Activated CD4-positive, CD25-positive, alpha-beta regulatory T cell treated with anti-CD3 and anti-CD28 coated beads, Interleukin-2, amount 50 U/mL, for 72 hours (primary cell): ENCODE measurements at regions not wholly inside any gene's neighbourhood (a gene's known extent, or its start where the extent isn't known, plus 50 kb on each side); places are given as distances from the start of the nearest gene placed in this dataset.

Source experiments
- DNase-seq: peaks from one replicate; pipeline ENCODE4 v3.0.0; 2021

DNA sequence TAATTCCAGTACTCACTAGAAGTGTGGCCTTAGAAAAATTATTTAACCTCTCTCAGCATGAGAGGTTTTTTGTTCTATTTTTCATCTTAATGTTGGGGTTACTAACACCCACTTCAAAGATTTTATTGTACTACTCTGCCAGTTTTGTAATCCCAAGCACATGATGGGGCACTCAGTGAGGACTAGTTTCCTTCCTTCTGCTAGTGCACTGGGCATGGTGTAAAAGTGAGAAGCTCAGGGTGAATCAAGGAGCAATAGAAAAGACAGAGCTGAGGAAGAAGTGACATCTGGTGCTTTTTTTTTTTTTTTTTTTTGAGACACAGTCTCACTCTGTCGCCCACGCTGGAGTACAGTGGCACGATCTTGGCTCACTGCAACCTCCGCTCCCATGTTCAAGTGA lies 439.4 kb upstream of the ARID1B start:
- DNase-seq, result no peak

DNA sequence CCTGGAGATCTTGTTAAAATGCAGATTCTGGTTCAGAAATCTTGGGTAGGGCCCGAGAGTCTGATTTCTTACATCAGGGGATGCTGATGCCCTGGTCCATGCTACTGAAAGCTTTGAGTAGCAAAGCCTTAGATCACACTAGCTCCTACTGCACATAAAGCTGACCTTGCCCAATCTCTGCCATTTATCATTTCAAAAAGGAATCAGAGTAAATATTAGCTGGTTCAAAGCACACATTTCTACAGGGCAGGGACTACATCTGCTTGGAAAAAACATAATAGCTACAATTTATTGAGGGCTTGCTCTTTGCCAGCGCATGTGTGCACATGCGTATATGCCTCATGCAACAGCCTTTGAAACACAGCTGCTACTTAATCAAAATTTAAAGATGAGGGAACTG lies 440.4 kb upstream of the ARID1B start:
- no peak for DNase-seq

DNA sequence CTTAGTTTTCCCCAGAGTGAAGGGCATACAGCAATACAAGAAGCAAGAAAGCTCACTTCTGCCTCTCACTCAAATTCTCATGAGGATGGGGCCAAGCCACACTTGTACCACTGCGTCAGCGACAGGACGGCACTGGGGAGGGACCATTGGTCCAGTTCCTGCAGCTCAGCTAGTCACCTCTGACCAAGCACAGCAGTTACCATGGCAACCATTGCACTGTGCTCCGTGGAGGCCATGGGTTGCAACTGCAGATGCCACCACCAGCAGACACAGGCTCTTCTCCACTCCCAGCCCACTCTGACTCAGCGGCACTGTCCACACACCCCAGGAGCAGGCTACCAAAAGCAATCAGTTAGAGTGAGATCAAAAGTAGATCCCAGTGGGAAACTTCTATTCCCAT lies 441.1 kb upstream of the ARID1B start:
- DNase-seq, result no peak

DNA sequence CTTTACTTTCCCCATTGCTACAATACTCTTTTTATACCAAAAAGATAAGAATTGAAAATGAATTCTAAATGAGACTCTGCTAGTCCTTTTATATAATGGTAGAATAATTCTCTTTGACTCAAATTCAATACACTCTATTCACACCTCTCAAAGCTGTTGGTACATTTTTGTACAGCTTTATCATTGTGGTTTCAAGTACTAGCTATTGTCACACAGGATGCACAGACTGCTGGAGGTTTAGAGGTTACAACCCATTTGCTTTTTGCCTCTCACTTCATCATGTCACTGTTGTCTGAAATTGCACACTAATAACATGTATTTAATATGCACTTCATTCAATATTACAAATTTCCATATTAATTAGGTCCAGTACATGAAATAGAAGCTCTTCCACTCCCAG lies 442.2 kb upstream of the ARID1B start:
- DNase-seq, result no peak

DNA sequence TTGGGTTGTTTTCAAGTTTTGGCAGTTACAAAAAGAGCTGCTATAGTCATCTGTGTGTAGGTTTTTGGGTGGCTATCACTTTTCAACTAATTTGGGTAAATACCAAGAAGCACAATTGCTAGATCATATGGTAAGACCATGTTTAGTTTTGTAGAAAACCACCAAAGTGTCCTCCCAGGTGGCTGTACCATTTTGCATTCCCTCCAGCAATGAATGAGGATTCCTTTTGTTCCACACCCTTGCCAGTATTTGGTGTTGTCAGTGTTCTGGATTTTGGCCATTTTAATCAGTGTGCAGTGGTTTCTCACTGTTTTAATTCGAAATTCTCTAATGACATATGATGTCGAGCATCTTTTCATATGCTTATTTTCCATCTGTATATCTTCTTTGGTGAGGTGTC lies 457.5 kb upstream of the ARID1B start:
- no peak for DNase-seq

DNA sequence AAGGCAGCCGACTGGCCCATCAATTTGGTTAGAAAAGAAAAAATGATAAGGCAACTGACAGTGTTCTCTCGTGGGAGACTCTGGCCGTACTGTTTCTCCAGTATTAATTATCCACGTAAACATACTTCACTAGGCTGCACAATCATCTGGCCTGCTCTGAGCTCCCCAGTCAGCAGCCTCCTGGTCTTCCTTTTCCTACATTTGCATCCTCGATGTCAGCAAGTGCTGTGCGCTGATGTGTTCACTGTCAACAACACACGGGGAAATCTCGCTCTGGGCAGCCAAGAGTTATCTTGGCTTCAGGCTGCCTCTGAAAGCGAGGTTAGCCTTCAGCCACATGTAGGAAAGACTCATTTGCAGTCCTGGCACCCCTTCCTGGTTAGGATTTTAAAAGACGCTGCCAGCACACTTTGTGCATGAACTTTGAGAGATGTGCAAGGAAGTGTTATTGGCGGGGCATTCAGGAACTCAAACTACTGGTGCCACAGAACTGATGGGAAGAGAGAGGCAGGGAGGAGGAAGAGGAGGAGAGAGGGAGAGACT lies 460.5 kb upstream of the ARID1B start:
- DNase-seq, result no peak

DNA sequence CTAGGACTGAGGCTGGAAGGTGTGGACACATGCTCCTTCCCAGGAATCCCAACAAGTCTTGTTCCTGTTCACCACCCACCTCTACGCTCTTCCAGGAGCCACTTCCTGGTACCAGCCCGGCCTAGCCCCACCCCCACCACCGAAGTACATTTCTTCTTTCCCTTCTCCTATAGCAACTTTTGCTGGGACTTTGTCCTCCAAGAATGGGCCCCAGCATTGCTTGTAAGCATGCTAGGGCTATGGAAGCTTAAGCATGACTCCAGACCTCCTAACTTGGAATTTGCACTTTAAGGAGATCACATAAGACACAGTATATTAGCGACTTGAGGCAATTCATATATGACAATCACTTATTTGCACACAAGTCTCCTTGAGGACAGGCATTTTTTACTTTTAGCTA lies 462.0 kb upstream of the ARID1B start:
- DNase-seq, result no peak

DNA sequence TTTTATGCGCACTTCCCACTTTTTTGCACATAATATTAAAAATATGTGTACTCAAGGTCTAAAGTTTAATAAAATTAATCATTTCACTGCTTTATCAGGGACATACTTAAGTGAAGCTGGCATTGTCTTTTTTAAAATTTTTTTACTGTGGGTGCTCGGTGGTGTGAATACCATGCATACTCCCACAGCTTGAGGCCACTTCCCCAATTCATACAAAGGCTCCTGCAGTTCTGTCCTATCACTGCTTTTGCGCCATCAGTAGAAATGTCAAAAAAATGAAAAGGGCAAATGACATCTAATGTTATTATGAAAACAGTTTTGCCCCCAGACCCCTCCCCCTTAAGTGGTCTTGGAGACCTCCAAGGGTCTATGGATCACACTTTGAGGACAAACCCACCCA lies 464.1 kb upstream of the ARID1B start:
- DNase-seq, result no peak

DNA sequence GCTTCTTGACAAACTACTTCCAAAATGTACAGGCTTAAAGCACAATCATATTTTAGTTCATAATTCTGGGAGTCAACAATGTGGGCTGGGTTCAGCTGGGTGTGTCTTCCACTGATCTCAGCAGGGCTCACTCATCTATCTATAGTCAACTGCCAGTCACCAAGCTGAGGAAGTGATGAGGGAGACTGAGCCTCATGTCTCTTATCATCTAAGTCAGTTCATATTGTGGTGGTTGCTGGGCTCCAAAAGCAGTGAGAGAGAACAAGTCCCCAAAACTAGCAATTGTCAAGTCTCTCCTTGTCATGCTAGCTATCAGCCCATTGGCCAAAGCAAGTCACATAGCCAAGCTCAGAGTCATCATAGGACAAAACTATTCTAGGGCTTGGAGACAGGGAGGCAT lies 465.9 kb upstream of the ARID1B start:
- no peak for DNase-seq

DNA sequence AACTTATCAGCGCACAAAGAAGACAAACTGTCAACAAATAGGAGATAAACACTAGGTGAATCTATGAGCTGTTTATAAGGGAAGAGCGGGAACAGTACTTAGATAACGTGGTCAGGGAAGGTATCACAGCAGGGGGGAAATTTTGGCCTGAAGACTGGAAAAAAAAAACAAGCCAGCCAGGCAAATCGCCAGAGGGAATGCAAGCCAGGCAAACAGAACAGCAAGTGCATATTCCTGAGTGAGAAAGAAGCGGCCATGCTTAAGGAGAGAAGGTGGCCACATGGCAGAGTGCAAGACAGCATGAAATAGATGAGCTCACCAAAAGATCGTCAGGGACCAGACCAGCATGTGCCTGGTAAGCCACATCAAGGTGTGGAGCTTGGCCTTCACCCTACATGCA lies 466.5 kb upstream of the ARID1B start:
- no peak for DNase-seq

DNA sequence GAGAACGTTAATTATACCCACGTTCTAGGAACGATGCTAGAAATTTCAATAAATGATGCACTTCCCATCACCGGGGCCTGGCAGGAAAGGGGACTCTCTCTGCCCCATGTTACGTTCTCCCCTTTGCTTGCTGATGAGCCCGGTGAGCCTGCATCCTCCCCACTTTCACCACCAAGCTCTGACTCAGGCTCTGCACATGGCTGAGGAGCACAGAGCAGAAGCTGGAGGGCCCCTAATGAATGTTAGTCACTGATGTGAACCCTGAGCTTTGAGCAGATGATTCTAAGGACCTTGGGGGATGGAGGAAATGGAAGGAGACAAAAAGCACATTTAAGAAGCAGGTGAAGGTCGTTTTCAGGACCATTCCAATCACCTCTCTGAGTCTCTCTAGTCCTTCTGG lies 468.2 kb upstream of the ARID1B start:
- no peak for DNase-seq

DNA sequence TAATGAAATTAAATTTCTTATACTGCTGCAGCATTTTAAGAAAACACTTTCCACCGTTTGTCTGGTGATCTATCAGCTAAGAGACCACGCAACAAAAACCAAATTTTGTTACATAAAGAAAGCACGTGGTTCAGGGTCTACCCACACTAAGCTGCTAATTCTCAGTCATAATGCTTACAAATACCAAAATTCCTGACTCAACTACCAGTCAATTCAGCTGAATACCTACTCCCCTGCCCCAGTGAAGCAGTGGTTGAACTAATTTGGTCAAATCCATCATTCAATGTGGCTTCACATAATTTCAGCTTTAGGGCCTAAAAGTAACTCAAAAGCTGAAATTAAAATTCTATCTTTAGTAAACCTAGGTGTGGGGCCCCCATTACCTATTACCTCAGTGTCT lies 468.6 kb upstream of the ARID1B start:
- DNase-seq, result no peak

DNA sequence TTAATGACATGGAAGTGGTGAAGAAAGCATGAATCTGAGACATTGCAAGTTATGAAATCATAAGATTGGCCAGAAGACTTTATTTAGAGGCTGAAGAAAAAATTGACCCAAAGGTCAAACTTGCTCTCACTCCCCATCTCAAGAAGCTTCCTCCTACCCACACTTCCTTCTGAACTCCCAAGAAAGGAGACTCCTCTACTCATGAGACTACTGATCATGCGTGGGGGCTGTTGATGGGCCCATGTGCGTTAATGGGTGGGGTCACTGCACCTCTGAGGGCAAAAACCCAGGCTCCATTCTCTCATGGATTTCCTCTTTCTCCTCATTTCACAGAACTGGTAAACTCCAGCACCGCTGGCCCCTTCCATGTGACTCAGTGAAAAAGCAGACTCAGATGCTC lies 470.6 kb upstream of the ARID1B start:
- DNase-seq, result no peak

DNA sequence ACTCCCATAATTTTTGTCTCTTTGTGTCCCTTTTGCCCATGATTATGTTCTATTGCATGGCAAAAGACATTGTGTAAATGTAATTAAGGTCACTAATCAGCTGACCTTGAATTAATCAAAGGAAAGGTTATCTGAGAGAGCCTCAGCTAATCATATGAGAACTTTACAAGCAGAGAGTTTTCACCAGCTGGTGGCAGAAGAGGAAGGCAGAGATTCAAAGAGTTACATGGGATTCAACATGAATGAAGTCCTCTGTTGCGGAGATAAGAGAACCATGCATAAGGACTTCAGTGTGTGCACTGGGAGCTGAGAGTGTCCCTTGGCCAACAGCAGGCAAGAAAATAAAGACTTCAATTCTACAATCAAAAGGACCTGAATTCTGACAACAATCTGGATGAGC lies 494.1 kb upstream of the ARID1B start:
- DNase-seq, result no peak

DNA sequence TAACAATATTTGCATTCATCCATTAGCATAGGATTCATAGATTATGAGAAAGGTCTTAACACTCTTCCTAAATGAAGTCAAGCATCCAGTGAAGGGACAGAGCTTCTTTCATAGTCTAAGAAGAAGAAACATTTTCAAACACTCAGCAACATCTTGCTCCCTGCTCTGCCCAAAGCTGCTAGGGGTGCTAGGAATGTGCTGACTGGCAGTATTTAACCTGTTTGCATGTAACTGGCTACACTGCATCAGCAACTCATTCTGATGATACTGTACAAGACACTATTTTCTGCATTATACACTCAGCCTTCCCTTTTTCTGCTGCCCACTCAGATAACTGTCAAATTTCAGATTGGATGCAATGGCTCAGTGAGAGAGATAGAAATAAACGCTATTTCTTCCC lies 495.1 kb upstream of the ARID1B start:
- no peak for DNase-seq

DNA sequence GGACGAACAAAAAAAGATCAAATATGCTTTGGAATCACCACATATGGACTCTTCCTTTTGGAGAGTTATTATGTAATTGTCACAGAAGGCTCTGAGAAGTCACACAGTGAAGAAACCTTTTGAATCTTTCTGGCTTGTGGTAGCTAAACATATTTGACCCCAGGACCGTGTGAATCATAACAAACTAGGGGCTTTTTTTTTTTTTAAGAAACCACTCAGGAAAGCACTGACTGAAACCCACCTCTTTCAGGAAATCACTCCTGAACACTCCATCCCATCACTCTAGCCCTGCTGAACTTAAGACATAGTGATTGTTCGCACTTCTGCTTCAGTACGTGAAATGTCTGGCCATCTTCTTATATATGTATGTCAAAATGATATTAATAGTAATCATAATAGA lies 495.9 kb upstream of the ARID1B start:
- DNase-seq, result no peak

DNA sequence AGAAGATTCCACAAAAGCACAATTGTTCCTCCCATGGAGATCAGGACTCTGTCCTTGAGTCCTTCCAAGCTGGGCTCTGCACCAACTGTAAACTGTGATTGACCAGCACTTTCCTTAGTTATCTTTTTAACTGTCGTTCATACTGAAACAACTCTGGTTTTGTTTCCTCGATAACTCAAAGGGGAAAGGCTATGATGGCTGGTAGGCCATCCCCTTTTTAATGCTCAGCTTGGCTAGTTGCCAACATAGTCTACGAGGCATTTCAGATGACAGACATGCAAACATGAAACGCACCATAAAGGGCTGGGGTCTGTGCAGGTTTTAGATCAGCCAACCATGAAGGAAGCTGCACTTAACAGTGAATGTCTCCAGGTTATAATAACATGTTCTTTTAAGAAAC lies 497.1 kb upstream of the ARID1B start:
- no peak for DNase-seq

DNA sequence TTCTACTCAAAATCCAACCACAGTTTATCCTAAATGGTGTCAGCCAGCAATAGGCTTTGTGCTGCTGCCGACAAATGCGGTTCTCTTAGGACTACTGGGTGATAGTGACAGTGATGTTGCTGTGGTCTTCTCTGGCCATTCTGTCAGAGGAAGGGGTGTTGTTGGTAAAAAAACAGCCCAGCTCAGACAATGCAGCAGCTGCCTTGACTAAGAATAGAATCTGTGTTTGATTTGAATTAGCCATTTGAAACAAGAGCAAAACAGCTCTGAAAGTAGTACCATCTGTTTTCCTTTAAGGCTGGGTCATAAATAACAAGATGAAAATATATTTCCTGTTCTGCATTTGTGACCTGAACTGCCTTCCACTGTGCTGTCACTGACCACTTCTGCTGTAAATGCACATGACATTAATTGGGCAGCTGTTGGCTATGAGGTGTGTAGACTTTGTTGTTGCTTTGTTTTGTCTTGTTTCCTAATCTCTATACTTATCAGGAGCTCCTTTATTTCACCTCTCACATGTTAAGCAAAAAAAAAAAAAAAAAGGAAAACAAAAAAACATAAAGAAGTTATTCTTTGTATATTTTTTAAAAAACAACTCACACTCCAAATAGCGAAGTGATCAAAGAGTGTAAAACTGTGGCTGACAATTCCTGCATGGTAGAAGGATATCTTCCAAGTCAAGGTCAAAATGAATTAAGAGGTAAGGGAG lies 497.8 kb upstream of the ARID1B start:
- no peak for DNase-seq

DNA sequence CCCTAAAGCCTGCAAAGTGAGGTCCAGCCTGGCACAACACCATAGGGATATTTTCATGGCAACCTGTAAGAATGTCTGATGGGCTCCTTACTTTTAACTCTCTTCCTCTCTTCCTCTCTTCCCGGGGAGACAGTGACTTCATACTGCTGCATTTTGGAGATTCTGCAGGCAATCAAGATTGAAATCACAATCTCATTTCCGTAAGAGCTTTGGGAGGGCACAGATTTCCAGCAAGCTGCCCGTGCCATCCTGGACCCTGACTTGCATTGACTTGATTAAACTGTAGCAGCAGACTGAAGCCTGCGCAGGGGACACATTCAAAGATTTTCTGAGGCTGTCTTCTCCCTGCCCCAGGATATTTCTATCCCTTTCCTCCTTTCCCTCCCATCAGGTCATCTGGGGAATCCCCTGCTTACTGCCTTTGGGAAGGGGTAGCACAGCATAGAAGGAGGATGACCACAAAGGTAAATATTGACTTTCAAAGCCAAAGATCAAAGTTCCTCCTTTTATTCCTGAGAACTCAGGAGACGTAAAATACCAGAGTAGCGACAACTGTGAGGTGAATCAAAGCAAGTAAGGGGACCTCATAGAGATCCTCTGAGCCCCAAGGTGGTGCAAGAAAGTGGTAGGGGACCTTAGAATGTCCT lies 504.0 kb upstream of the ARID1B start:
- no peak for DNase-seq

DNA sequence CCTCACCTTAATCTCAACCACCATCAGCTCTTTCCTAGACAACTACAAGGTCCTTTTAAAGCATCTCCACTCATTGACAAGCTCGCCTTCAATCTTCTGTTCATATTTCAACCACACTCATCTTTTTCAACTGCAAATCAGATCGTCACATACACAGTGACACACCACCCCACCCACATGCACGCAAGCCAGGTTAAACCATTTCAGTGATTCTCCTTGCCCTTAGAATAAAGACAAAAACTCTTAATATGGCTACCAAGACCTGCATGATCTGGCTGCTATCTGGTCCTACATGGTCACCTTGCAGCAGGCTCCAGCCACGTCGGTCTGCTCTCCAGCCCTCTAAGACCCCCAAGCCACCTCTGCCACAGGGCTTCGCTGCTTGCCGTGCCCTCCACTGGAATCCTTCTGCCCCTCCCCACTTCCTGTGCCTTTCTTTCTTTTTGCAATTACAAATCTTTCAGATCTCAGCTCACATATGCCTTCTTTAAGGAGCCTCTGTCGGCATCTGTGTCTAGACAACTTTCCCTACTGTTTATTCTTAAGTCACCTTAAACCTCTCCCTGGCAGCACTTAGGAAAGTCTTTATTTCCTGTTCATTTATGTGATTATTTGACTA lies 507.3 kb upstream of the ARID1B start:
- no peak for DNase-seq

DNA sequence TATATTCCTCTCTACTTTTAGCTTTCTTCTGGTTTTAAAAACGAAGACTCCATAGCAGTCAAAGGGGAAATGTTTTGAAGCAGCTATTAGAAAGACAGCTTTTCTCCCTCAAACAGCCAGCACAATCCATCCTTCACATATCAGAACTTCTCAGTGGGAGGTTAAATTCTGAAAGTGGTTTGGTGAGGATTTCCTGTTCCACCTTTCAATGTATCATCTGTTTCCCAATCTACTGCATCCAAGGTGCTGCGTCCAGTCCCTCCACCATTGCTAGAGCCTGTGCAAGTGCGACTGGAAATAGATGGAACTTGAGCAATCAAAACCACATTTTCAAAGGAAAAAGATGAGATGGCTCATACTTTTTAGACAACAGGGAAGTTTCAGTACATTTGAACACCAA lies 508.3 kb upstream of the ARID1B start:
- no peak for DNase-seq

DNA sequence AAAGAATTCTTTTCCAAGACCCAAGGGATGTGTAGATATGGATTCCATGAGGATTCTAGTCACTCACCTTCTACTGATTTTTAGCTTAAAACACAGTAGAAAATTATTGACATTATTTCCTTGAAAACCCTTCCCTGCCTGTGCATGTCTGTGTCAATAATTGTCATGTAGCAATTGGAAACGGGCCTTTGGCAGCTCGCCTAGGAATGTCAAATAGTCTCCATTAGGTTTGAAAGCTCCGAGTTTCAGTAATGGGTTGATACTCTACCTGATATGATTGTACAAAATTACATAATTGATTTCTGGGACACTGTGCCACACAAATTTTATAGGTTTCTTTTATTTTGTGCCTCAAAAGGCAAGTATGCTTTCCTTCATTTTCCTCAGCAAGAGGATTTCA lies 515.2 kb upstream of the ARID1B start:
- no peak for DNase-seq

DNA sequence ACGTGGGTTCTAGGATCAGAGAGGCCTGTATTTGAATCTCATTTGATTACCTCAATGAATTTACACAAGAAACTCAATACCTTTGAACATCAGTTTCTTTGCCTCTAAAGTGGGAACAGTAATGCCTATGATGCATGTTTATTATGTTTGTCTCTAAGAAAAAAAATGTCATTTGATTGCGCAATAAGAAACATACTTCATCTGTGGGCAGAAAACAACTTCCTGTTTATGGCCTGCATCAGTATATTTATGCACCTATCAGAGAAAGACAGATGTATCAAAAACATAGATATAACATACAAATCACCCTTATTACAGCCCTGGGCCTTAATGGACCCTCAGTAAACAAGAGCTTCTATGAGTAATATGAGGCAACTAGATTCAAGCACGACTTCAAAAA lies 516.4 kb upstream of the ARID1B start:
- no peak for DNase-seq

DNA sequence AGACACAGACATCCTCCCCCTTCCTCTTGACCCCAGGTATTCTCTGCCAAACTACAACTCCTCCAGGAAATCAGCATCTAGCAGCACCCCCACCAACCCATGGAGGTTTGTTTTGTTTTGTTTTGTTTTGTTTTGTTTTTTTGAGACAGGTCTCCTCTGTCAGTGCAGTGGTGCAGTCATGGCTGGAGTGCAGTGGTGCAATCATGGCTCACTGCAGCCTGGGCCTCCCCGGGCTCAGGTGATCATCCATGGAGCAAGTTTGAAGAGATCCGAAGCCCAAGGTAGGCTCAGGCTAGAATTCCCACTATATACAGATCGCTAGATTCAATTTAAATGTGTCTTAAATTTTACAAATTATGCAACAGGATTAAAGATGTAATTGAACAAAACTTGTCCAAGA lies 518.2 kb upstream of the ARID1B start:
- no peak for DNase-seq

DNA sequence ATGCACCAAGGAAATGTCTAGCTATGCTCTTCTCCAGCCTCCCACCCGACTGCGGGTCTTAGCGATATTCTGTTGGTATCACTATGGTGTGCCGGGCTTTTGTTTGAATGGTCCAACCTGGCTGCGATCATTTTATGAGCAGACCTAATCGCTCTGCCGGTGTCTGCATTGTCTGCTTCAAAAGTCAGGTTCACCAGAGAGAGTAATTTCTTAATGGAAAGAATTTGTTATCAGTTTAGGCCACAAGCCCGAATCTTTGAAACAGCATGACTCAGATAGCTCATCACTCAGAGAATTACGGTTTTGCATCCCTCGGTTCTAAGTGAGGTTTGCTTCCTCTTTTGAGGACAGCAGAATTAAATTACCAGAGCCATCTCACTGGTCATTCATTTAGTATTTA lies 521.0 kb upstream of the ARID1B start:
- no peak for DNase-seq
